ENCODE measurements at regions not wholly inside any gene's neighbourhood (a gene's known extent, or its start where the extent isn't known, plus 50 kb on each side); places are given as distances from the start of the nearest gene placed in this dataset.
"Not testable (repeated sequence)": the region's sequence is repeated elsewhere in the genome, so short reads cannot be mapped to it uniquely, and the experiment has no call there.

GRCh38 chr2:67145851-67146250, 251.3 kb upstream of the ETAA1 start:
- intact Hi-C loops (cut with DNase I): no loop called here
- no peak for DNase-seq

GRCh38 chr2:67156796-67157195, 240.3 kb upstream of the ETAA1 start:
- intact Hi-C loops (cut with DNase I): no loop called here
- no peak for DNase-seq

GRCh38 chr2:67158718-67159117, 238.4 kb upstream of the ETAA1 start:
- DNase-seq: no peak
- intact Hi-C loops (cut with DNase I): no loop called here

DNA sequence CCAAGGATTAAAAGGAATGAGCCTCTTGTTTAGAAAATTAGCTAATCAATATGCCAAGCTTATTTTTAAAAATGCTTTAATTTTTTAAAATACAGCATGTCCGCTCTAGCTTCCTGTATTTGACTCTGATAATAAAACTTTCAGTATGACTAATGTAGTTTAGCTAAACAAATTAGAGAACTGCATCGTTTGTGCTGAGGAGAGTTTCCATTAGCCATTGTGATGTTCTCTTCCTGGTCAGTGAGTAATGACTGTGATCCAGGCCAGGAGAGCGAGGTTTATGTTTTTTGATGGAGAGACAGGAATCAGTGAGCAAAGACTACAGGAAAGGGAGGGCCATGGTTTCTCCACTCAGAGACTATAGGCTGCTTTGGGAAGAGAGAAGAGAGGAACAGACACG, 237.2 kb upstream of the ETAA1 start:
- DNase-seq: no peak
- intact Hi-C loops (cut with DNase I): no loop called here

GRCh38 chr2:67164771-67165522, 232.2 kb upstream of the ETAA1 start:
- intact Hi-C loops (cut with DNase I): no loop called here
- DNase-seq: no peak

- DNase-seq: no peak
- intact Hi-C loops (cut with DNase I): no loop called here
These were observed 231.6 kb upstream of the ETAA1 start for GRCh38 chr2:67165523-67165990.

DNA sequence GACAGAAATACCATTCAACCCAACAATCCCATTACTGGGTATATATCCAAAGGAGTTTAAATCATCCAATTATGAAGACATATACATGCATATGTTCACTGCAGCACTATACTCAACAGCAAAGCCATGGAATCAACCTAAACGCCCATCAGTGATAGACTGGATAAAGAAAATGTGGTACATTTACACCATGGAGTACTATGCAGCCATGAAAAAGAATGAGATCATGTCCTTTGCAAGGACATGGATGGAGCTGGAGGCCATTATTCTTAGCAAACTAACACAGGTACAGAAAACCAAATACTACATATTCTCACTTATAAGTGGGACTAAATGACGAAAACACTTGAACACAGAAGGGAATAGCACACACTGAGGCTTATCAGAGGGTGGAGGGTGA, 230.6 kb upstream of the ETAA1 start:
- intact Hi-C loops (cut with DNase I); DNase-seq: not testable (repeated sequence)

- intact Hi-C loops (cut with DNase I): no loop called here
- DNase-seq: no peak
These were observed 227.6 kb upstream of the ETAA1 start for GRCh38 chr2:67169417-67170140.

DNA sequence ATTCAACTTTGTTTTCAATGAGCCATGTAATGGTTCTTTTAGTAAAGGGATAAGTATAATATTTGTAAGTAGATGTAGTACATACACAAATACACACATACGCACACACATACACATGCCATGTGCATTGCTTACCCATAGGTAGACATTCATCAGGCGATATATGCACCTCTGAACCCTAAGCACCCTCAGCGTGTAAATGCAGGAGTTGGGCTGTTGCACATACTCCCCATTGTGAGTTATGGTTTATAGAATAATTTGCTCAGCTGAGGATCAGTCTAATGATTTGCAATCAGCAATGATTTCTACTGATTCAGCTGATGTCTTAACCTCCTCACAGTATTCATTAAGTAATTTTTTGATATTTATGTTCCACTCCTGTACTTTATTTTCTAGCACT, 217.6 kb upstream of the ETAA1 start:
- DNase-seq: no peak
- intact Hi-C loops (cut with DNase I): no loop called here

DNA sequence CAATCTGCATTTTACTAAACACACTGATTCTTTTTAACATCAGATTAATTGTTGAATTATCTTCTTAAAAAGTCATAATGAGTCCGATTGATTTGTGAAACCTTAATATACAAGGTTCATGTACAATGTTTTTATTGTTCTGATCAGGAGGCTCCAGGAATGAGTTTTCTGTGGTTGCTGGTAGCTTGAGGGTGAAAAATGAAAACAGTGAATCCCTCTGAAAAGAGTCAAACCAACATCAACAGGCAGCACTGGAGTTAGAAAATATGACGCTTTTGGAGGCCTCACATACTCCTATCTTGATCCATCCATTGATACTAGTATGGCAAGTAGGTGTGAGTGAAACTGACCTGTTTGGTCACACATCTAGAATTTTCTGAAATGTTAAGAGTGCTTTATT, 216.3 kb upstream of the ETAA1 start:
- intact Hi-C loops (cut with DNase I): no loop called here
- DNase-seq: no peak

- intact Hi-C loops (cut with DNase I): no loop called here
- no peak for DNase-seq
These were observed 214.2 kb upstream of the ETAA1 start for GRCh38 chr2:67182884-67183283.

DNA sequence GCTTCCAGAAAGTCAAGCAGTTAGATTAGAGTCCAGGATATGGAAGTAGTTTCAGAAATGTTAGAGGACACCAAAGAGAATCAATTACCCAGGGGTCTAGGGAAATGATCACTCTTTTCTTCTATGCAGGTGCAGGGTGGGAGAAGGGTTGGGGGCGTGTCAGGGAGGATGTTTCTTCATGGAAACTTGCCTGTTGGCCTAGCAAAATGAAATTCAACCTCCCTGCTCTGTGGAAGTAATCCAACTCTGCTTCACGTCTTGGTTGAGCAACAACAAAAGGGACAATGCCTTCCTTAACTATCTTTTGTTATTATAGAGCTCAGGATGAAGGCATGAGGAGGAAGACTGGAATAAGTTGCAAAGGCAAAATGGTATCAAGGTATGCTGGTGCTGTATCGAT, 210.8 kb upstream of the ETAA1 start:
- DNase-seq: no peak
- intact Hi-C loops (cut with DNase I): no loop called here

DNA sequence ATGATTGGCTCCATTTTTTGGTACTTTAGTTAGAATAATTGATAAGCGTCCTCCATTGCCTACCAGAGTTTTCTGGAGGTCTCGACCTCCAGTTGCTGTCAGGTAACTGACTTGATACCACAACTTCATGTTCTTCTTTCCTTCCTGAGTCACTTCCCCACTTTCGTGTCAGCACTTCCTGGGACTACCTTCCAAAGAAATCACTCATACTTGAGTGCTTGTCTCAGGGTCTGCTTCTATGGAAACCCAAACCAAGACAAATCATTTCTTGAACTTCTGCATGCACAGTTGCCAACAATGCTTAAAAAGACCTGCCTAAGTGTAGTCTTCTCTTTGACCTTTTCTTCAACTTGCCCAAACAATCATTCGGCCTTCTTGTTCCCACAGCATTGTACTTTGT, 210.3 kb upstream of the ETAA1 start:
- intact Hi-C loops (cut with DNase I): no loop called here
- DNase-seq: no peak

GRCh38 chr2:67195327-67195726, 201.8 kb upstream of the ETAA1 start:
- DNase-seq: peak in 1 of 10 donors; percentile 74
- intact Hi-C loops (cut with DNase I): not testable (repeated sequence)

- DNase-seq: no peak
- intact Hi-C loops (cut with DNase I): no loop called here
These were observed 195.6 kb upstream of the ETAA1 start for GRCh38 chr2:67201521-67201920.

DNA sequence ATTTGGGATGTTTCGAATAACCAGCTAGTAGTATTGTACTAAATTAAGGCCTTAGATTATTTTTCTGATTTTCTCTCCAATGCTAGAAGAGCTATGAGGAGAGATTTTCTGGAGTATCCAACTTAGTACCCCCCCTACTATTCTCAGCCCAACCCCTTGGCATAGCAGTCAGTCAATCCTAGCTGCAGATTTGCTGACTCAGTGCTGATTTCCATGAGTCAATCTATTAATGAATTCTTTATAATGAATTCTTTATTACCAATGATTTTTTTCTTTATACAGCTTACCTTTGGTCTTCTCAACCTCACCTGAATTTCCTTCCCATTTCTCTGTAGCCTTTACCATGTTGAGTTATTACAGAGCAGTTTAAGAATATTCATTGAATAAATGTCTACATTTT, 192.8 kb upstream of the ETAA1 start:
- intact Hi-C loops (cut with DNase I): no loop called here
- no peak for DNase-seq

- intact Hi-C loops (cut with DNase I): no loop called here
- no peak for DNase-seq
These were observed 188.1 kb upstream of the ETAA1 start for GRCh38 chr2:67208887-67209500.

DNA sequence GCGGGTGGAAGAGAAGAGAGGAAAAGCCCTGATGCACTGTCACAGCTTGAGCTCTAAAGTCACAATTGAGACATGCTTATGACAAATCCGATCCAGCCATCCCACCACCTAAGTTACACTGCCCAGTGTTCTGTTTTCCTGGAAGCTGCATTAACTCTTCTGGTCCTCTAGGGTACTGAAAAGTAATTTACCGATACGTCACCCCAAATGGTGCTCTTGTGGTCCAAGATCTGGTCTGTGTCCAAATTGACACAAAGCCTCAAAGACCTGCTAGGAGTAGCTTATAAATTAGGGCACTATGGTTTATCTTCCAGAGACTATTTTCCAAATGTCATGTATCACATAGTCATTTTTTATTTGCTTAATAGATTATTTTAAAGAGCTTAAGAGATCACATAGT, 186.7 kb upstream of the ETAA1 start:
- DNase-seq: no peak
- intact Hi-C loops (cut with DNase I): no loop called here

DNA sequence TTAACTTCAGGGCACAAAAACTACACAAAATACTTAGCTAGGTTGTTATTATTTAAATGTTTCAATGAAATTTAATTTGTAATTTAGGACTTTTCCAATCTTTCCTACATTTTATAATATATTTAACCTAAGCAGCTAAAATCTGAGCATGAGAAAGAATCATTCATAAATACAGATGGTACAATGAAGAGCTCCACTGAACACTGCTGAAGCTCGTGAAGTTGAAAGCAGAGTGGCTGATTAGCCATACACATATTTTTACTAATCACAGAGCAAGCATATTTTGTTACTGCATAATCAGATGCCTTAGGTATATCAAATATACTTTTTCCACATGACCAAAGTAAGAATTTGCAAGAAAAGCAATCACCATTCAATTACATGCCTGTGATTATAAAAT, 184.9 kb upstream of the ETAA1 start:
- intact Hi-C loops (cut with DNase I): no loop called here
- no peak for DNase-seq

GRCh38 chr2:67213270-67213670, 183.9 kb upstream of the ETAA1 start:
- intact Hi-C loops (cut with DNase I): no loop called here
- DNase-seq: peak in 1 of 10 donors; percentile 5

- DNase-seq: peak in 1 of 10 donors; percentile 32
- intact Hi-C loops (cut with DNase I): no loop called here
These were observed 183.3 kb upstream of the ETAA1 start for GRCh38 chr2:67213677-67214402.
